H9 (cell line): ENCODE measurements at regions not wholly inside any gene's neighbourhood (a gene's known extent, or its start where the extent isn't known, plus 50 kb on each side); places are given as distances from the start of the nearest gene placed in this dataset.

Source experiments
- DNase-seq: peaks from one replicate; pipeline ENCODE4 v3.0.0-alpha.2; 2017
- H2AFZ ChIP-seq: one replicate; pipeline ENCODE4 v1.6.1; 2013; ENCODE audit warnings: mild to moderate bottlenecking, low read length, control low read depth, moderate library complexity
- H2AK5ac ChIP-seq: 2 replicates; pipeline ENCODE4 v1.6.1; 2013; ENCODE audit warnings: low read length, control low read depth, mixed read lengths; ENCODE audit not compliant: insufficient read length
- H2BK120ac ChIP-seq: one replicate; pipeline ENCODE4 v1.6.1; 2013; ENCODE audit warnings: low read depth, mild to moderate bottlenecking, low read length, control low read depth, inconsistent platforms; ENCODE audit not compliant: poor library complexity, severe bottlenecking
- H2BK12ac ChIP-seq: 2 replicates; pipeline ENCODE4 v1.6.1; 2013; ENCODE audit warnings: low read length, control low read depth, mixed read lengths, low read depth; ENCODE audit not compliant: insufficient read length
- H2BK15ac ChIP-seq: 2 replicates; pipeline ENCODE4 v1.6.1; 2013; ENCODE audit warnings: low read depth, low read length, control low read depth
- H2BK20ac ChIP-seq: one replicate; pipeline ENCODE4 v1.6.1; 2013; ENCODE audit warnings: low read depth, mild to moderate bottlenecking, low read length, control low read depth, inconsistent platforms; ENCODE audit not compliant: poor library complexity, severe bottlenecking
- H2BK5ac ChIP-seq: 2 replicates; pipeline ENCODE4 v1.6.1; 2013; ENCODE audit warnings: low read length, control low read depth, mixed read lengths; ENCODE audit not compliant: insufficient read length
- H3K14ac ChIP-seq: 2 replicates; pipeline ENCODE4 v1.6.1; 2013; ENCODE audit warnings: low read length, control low read depth; ENCODE audit not compliant: insufficient read depth
- H3K18ac ChIP-seq: 2 replicates; pipeline ENCODE4 v1.6.1; 2013; ENCODE audit warnings: low read depth, mild to moderate bottlenecking, mixed read lengths, low read length, control low read depth; ENCODE audit not compliant: insufficient read length
- H3K23ac ChIP-seq: 2 replicates; pipeline ENCODE4 v1.6.1; 2013; ENCODE audit warnings: low read length, control low read depth, mixed read lengths, low read depth; ENCODE audit not compliant: insufficient read length
- H3K23me2 ChIP-seq: 2 replicates; pipeline ENCODE4 v1.6.1; 2013; ENCODE audit warnings: low read depth, mild to moderate bottlenecking, mixed read lengths, low read length, control low read depth; ENCODE audit not compliant: insufficient read length, poor library complexity, severe bottlenecking
- H3K27ac ChIP-seq: 2 replicates; pipeline ENCODE4 v1.5.1; 2013; ENCODE audit warnings: low read length, control low read depth, mixed read lengths, low read depth; ENCODE audit not compliant: insufficient read length
- H3K27me3 ChIP-seq: 2 replicates; pipeline ENCODE4 v1.6.1; 2013; ENCODE audit warnings: low read length, control low read depth, inconsistent platforms; ENCODE audit not compliant: insufficient read depth
- H3K4ac ChIP-seq: 2 replicates; pipeline ENCODE4 v1.6.1; 2013; ENCODE audit warnings: low read depth, mild to moderate bottlenecking, control low read depth, inconsistent platforms, low read length, moderate library complexity
- H3K4me1 ChIP-seq: 2 replicates; pipeline ENCODE4 v1.6.1; 2013; ENCODE audit warnings: low read length, control low read depth, inconsistent platforms; ENCODE audit not compliant: insufficient read depth
- H3K4me2 ChIP-seq: 2 replicates; pipeline ENCODE4 v1.6.1; 2013; ENCODE audit warnings: low read length, control low read depth, mixed read lengths; ENCODE audit not compliant: insufficient read length, insufficient read depth
- H3K56ac ChIP-seq: 2 replicates; pipeline ENCODE4 v1.6.1; 2013; ENCODE audit warnings: low read depth, mild to moderate bottlenecking, mixed read lengths, low read length, control low read depth; ENCODE audit not compliant: insufficient read length
- H3K79me1 ChIP-seq: 2 replicates; pipeline ENCODE4 v1.6.1; 2013; ENCODE audit warnings: low read depth, mild to moderate bottlenecking, moderate library complexity, low read length, control low read depth, inconsistent platforms; ENCODE audit not compliant: insufficient read depth, poor library complexity, severe bottlenecking
- H3K79me2 ChIP-seq: 2 replicates; pipeline ENCODE4 v1.6.1; 2013; ENCODE audit warnings: low read length, control low read depth, inconsistent platforms; ENCODE audit not compliant: insufficient read depth
- H3K9ac ChIP-seq: 2 replicates; pipeline ENCODE4 v1.6.1; 2013; ENCODE audit warnings: low read length, control low read depth, mixed read lengths; ENCODE audit not compliant: insufficient read length; ENCODE audit errors: extremely low read depth
- H3K9me3 ChIP-seq: one replicate; pipeline ENCODE4 v1.6.1; 2013; ENCODE audit warnings: low read depth, low read length, inconsistent platforms; ENCODE audit not compliant: control insufficient read depth
- H3T11ph ChIP-seq: one replicate; pipeline ENCODE4 v1.6.1; 2013; ENCODE audit warnings: mild to moderate bottlenecking, low read length, control low read depth, inconsistent platforms
- H4K20me1 ChIP-seq: one replicate; pipeline ENCODE4 v1.6.1; 2013; ENCODE audit not compliant: control insufficient read depth, insufficient read length, insufficient read depth
- H4K5ac ChIP-seq: 2 replicates; pipeline ENCODE4 v1.6.1; 2013; ENCODE audit warnings: low read depth, mild to moderate bottlenecking, mixed read lengths, low read length, control low read depth; ENCODE audit not compliant: insufficient read length
- H4K8ac ChIP-seq: replicated peaks from 2 replicates; pipeline ENCODE4 v1.6.1; 2013; ENCODE audit warnings: low read length, control low read depth, mixed read lengths, low read depth; ENCODE audit not compliant: insufficient read length
- H4K91ac ChIP-seq: 2 replicates; pipeline ENCODE4 v1.6.1; 2013; ENCODE audit warnings: low read depth, mild to moderate bottlenecking, moderate library complexity, mixed read lengths, low read length, control low read depth; ENCODE audit not compliant: insufficient read length
- H3K27ac Mint-ChIP-seq, 3 experiments: 2 replicates in 2 of 3; 3 replicates in 1 of 3; pipeline ENCODE4 v1.8.0; 2020 to 2021; ENCODE audit warnings: mixed read lengths in 3 of 3, mild to moderate bottlenecking in 1 of 3, moderate library complexity in 1 of 3
- H3K27me3 Mint-ChIP-seq: 2 replicates; pipeline ENCODE4 v1.8.0; 2021; ENCODE audit warnings: low read depth, mild to moderate bottlenecking, moderate library complexity, mixed read lengths
- H3K36me3 Mint-ChIP-seq, 3 experiments: 2 replicates in 2 of 3; 3 replicates in 1 of 3; pipeline ENCODE4 v1.8.0; 2020 to 2021; ENCODE audit warnings: low read depth in 3 of 3, mixed read lengths in 3 of 3; ENCODE audit not compliant: insufficient read depth in 1 of 3
- H3K4me1 Mint-ChIP-seq, 2 experiments: 2 replicates each; pipeline ENCODE4 v1.8.0; 2020; ENCODE audit warnings: mixed read lengths in 2 of 2
- H3K4me3 Mint-ChIP-seq, 2 experiments: 2 replicates in 1 of 2; 3 replicates in 1 of 2; pipeline ENCODE4 v1.8.0; 2020 to 2021; ENCODE audit warnings: mild to moderate bottlenecking in 2 of 2, mixed read lengths in 2 of 2, moderate library complexity in 1 of 2
- H3K9me3 Mint-ChIP-seq, 2 experiments: 2 replicates in 1 of 2; 3 replicates in 1 of 2; pipeline ENCODE4 v1.8.0; 2020; ENCODE audit warnings: mild to moderate bottlenecking in 2 of 2, mixed read lengths in 2 of 2, moderate library complexity in 1 of 2
- CTCF ChIP-seq: fragments of 200-600 bp; sonication (generic); conservative IDR thresholded peaks from 3 replicates; pipeline ENCODE4 v1.8.0; 2021; ENCODE audit warnings: antibody characterized with exemption, mild to moderate bottlenecking
- WGBS: extraction: QIAGEN DNeasy Blood & Tissue Kit; methylation state at CpG from one replicate; pipeline ENCODE4 v1.1.7; 2013; ENCODE audit warnings: missing lambda C conversion rate, low lambda C conversion rate, mixed read lengths; ENCODE audit not compliant: insufficient read length; ENCODE audit errors: extremely low coverage; 5-methylcytosine and 5-hydroxymethylcytosine counted together

- peaks cover 8% of the 10 kb centered on the region; the same call in 1 of the 2 replicates for H3K4me1 ChIP-seq
- no CpG with 5 or more reads among the region's 7 CpGs for WGBS
- no peak overlapping the region for H2BK5ac ChIP-seq
- H3K4me3 Mint-ChIP-seq, result no peak overlapping the region
- H3K23me2 ChIP-seq, result peaks cover 6% of the 10 kb centered on the region
- H2BK12ac ChIP-seq, result no peak overlapping the region
- H2BK15ac ChIP-seq, result no peak overlapping the region
- no peak overlapping the region for H3K14ac ChIP-seq
- no peak overlapping the region for H3K9ac ChIP-seq
- no peaks in the 10 kb centered on the region for H3K79me1 ChIP-seq
- no peak overlapping the region for H4K91ac ChIP-seq
- H3K23ac ChIP-seq, result no peak overlapping the region
- H4K20me1 ChIP-seq, result no peaks in the 10 kb centered on the region
- no peak overlapping the region for H3K56ac ChIP-seq
- no peaks in the 10 kb centered on the region for H3K36me3 Mint-ChIP-seq
- no peak overlapping the region for H3K4me2 ChIP-seq
- no peak for TF ChIP-seq CTCF
- no peak overlapping the region for H4K8ac ChIP-seq
- H3K9me3 Mint-ChIP-seq, result no peaks in the 10 kb centered on the region
- no peak overlapping the region for H2AK5ac ChIP-seq
- DNase-seq, result no peak
- no peak overlapping the region for H3K4ac ChIP-seq
- no peak overlapping the region for H2AFZ ChIP-seq
- no peak overlapping the region for H3K27ac ChIP-seq
- no peak overlapping the region for H3T11ph ChIP-seq
- peaks cover 44% of the 10 kb centered on the region in 2 experiments for H3K4me1 Mint-ChIP-seq
- no peak overlapping the region; a peak in 1 of 7 replicates for H3K27ac Mint-ChIP-seq
- H3K27me3 ChIP-seq, result no peaks in the 10 kb centered on the region
- no peaks in the 10 kb centered on the region for H3K27me3 Mint-ChIP-seq
- no peak overlapping the region for H3K18ac ChIP-seq
- H3K79me2 ChIP-seq, result no peaks in the 10 kb centered on the region
- no peak overlapping the region for H2BK120ac ChIP-seq
- H2BK20ac ChIP-seq, result no peak overlapping the region
- no peaks in the 10 kb centered on the region for H3K9me3 ChIP-seq
- no peak overlapping the region for H4K5ac ChIP-seq
Measured at GRCh38 chr2:207330912-207331311, 165.2 kb upstream of the KLF7 start.
